Activated B cell treated with CpG ODN at 0.5 μM for 24 hours (primary cell): ENCODE measurements at regions not wholly inside any gene's neighbourhood (a gene's known extent, or its start where the extent isn't known, plus 50 kb on each side); places are given as distances from the start of the nearest gene placed in this dataset.

Experiments
- ATAC-seq: fragments of 200-7000 bp; cut with Tn5 transposase; one replicate; pipeline ENCODE4 v1.10.0; 2021; ENCODE audit warnings: low read depth, mild to moderate bottlenecking, moderate library complexity
- CTCF ChIA-PET: fragments of 350-600 bp; sonication (Branson Sonifier 250); formaldehyde crosslinking; loops from one replicate; lab custom pipeline; 2021; ENCODE audit warnings: antibody characterized with exemption; lab: Charles Lee
- POLR2A ChIA-PET: fragments of 350-600 bp; sonication (Branson Sonifier 250); formaldehyde crosslinking; loops from one replicate; lab custom pipeline; 2021; ENCODE audit warnings: antibody characterized with exemption; lab: Charles Lee
- DNase-seq: peaks from one replicate; pipeline ENCODE4 v3.0.0; 2022
- H3K27ac Mint-ChIP-seq: one replicate; pipeline ENCODE4 v1.8.0; 2020; ENCODE audit warnings: mixed read lengths
- H3K27me3 Mint-ChIP-seq: one replicate; pipeline ENCODE4 v1.8.0; 2021; ENCODE audit warnings: mixed read lengths
- H3K36me3 Mint-ChIP-seq: one replicate; pipeline ENCODE4 v1.8.0; 2021; ENCODE audit warnings: low read depth, mixed read lengths
- H3K4me1 Mint-ChIP-seq: one replicate; pipeline ENCODE4 v1.8.0; 2021; ENCODE audit warnings: mixed read lengths
- H3K4me3 Mint-ChIP-seq: one replicate; pipeline ENCODE4 v1.8.0; 2020; ENCODE audit warnings: mild to moderate bottlenecking, mixed read lengths
- H3K9me3 Mint-ChIP-seq: one replicate; pipeline ENCODE4 v1.8.0; 2020; ENCODE audit warnings: mixed read lengths
- intact Hi-C: fragments of 100-400 bp; cut with micrococcal nuclease; formaldehyde crosslinking; loops from one replicate; pipeline ENCODE4 v1.15.1; 2024
- TF ChIP-seq, protein P1 (sequence below): fragments of 200-600 bp; IDR thresholded peaks from one replicate; pipeline ENCODE4 v1.8.0; 2022; ENCODE audit warnings: antibody characterized with exemption, mild to moderate bottlenecking

DNA sequence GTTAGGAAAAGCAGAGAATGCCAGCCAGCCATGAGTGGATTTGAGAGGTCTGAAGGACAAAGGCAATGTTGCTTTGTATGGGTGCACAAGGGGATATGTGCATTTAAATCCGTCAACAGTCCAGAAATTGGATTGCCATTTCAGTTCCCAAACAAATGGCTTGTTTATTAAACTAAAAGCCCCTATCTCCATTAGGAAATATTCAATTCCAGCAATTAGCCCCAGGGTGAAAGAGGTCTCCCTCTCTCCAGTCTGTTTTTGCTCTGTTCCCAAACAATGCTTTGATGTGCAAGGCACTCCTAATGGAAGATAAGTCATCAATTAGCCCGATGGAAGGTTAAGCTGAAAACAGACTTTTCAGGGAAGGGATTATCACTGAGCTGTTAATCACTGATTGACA, 101.3 kb downstream of the C9orf152 start:
- TF ChIP-seq, protein P1, sequence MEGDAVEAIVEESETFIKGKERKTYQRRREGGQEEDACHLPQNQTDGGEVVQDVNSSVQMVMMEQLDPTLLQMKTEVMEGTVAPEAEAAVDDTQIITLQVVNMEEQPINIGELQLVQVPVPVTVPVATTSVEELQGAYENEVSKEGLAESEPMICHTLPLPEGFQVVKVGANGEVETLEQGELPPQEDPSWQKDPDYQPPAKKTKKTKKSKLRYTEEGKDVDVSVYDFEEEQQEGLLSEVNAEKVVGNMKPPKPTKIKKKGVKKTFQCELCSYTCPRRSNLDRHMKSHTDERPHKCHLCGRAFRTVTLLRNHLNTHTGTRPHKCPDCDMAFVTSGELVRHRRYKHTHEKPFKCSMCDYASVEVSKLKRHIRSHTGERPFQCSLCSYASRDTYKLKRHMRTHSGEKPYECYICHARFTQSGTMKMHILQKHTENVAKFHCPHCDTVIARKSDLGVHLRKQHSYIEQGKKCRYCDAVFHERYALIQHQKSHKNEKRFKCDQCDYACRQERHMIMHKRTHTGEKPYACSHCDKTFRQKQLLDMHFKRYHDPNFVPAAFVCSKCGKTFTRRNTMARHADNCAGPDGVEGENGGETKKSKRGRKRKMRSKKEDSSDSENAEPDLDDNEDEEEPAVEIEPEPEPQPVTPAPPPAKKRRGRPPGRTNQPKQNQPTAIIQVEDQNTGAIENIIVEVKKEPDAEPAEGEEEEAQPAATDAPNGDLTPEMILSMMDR = no peak
- Mint-ChIP-seq H3K4me3 (no peak overlapping the region), H3K27ac (peak overlapping the region; percentile 50), H3K4me1 (peaks cover 90% of the 10 kb centered on the region), H3K36me3 (peaks cover 36% of the 10 kb centered on the region), H3K9me3 (no peaks in the 10 kb centered on the region), H3K27me3 (no peaks in the 10 kb centered on the region)
- ChIA-PET CTCF (interaction anchor here (0.8 to 2.4 kb wide), 2 partner anchors 200 to 203 kb away, joined by 3 to 9 read pairs; no protein-coding TSS in a partner anchor), POLR2A (no interaction called here)
- intact Hi-C loops = loop anchor here (5.0 kb wide), 1 partner anchor 34 kb away; no protein-coding TSS in a partner anchor
- DNase-seq (no peak), ATAC-seq (no peak)

DNA sequence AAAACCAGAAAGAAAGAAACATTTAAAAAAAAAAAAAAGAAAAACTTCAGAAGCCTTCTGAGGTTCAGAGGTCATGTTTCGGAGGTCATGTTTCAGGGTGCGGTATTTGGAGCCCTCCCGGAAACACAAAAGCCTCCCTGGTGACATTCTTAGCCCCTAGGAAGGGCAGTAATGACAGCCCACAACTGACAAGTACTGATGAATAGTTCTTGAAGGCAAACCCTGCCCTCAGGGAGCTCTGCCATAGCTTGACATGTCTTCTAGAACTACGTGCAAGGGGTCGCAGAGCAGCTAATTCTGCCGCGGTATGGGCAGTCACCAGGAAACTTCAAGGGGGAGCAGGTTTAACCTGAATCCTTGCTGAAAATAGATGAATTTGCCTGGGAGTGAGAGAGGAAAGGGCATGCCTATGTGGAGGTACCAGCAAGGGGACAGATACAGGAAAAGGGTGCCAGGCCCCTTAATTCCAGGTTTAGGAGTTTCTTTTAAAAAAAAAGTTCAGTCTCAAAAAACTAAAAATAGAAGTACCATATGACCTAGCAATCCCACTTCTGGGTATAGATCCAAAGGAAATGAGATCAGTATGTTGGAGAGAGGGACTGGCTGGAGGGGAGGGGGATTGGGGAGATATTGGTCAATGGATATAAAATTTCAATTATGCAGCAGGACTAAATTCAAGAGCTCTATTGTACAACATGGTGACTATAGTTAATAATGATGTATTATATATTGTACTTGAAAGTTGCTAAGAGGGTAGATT, 98.4 kb downstream of the C9orf152 start:
- Mint-ChIP-seq H3K4me1 (peaks cover 85% of the 10 kb centered on the region), H3K4me3 (no peak overlapping the region), H3K36me3 (peaks cover 30% of the 10 kb centered on the region), H3K9me3 (no peaks in the 10 kb centered on the region), H3K27ac (peak overlapping the region; percentile 78), H3K27me3 (no peaks in the 10 kb centered on the region)
- ChIA-PET CTCF (interaction anchor here (0.8 to 1.5 kb wide), 3 partner anchors 43 to 203 kb away, joined by 3 to 4 read pairs (median 3); no protein-coding TSS in a partner anchor), POLR2A (interaction anchor here (0.6 to 2.3 kb wide), 12 partner anchors 8 to 1292 kb away, joined by 3 to 15 read pairs (median 4); no protein-coding TSS in a partner anchor)
- TF ChIP-seq, protein P1 = no peak
- peak; percentile 15 for ATAC-seq
- DNase-seq = no peak
- intact Hi-C loops = loop anchor here (2.0 to 5.0 kb wide), 3 partner anchors 19 to 38 kb away; no protein-coding TSS in a partner anchor

DNA sequence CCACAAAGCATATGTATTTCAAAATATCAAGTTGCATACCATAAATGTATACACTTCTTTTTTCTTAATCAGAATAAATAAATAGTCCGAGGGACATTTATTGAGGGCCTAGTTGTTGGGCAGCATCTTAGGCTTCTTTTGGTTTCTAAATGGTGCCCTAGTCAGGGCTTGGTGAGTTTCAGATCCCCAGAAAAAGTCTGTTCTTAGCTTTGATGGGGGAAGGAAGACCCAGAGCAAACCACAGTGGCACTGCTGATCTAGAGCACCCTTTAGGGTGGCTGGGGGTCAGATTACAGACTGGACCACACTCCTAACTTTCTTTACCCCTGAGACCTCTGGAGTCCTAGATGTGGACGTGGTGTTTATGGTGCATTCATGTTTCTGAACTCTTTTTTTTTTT, 97.8 kb downstream of the C9orf152 start:
- no peaks in the 10 kb centered on the region for H3K9me3 Mint-ChIP-seq
- CTCF ChIA-PET = interaction anchor here (0.8 to 1.2 kb wide), 2 partner anchors 51 to 203 kb away, joined by 3 to 4 read pairs; no protein-coding TSS in a partner anchor
- H3K27ac Mint-ChIP-seq = peak overlapping the region; percentile 35
- H3K36me3 Mint-ChIP-seq = peaks cover 32% of the 10 kb centered on the region
- TF ChIP-seq, protein P1 = no peak
- peaks cover 85% of the 10 kb centered on the region for H3K4me1 Mint-ChIP-seq
- ATAC-seq (peak; percentile 81), DNase-seq (no peak)
- POLR2A ChIA-PET = interaction anchor here (0.6 to 2.3 kb wide), 14 partner anchors 8 to 1291 kb away, joined by 3 to 15 read pairs (median 5); no protein-coding TSS in a partner anchor
- intact Hi-C loops = loop anchor here (2.0 to 5.0 kb wide), 2 partner anchors 19 to 37 kb away; no protein-coding TSS in a partner anchor
- no peaks in the 10 kb centered on the region for H3K27me3 Mint-ChIP-seq
- H3K4me3 Mint-ChIP-seq = peak overlapping the region; percentile 19

DNA sequence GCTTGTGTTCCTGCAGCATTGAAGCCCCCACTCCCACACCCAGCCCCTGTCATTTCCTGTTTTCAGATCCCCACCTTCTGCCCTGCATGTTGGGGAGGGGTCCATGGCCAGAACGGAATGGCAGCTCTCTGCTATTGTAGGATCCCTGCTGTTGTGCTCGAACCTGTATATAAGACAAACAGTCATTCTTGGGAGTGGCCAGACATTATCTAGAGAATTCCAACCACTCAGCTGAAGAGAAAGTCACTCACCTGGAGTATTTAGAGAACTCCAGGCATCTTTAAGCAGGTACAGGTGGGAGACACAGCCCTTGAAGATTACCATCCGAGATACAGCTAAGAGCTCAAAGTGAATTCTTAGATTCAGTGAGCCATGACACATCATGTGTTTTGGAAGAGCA, 96.1 kb downstream of the C9orf152 start:
- TF ChIP-seq, protein P1 = no peak
- peaks cover 39% of the 10 kb centered on the region for H3K36me3 Mint-ChIP-seq
- no peaks in the 10 kb centered on the region for H3K27me3 Mint-ChIP-seq
- intact Hi-C loops = loop anchor here (2.0 to 5.0 kb wide), 2 partner anchors 17 to 35 kb away; no protein-coding TSS in a partner anchor
- ATAC-seq (no peak), DNase-seq (no peak)
- H3K4me1 Mint-ChIP-seq = peaks cover 81% of the 10 kb centered on the region
- peak overlapping the region; percentile 53 for H3K4me3 Mint-ChIP-seq
- ChIA-PET CTCF (interaction anchor here (1.4 to 1.7 kb wide), 2 partner anchors 32 to 209 kb away, joined by 5 to 8 read pairs; no protein-coding TSS in a partner anchor), POLR2A (interaction anchor here (0.8 to 2.3 kb wide), 8 partner anchors 10 to 199 kb away, joined by 3 to 15 read pairs (median 4); no protein-coding TSS in a partner anchor)
- no peaks in the 10 kb centered on the region for H3K9me3 Mint-ChIP-seq
- peak overlapping the region; percentile 54 for H3K27ac Mint-ChIP-seq
